K562 (cell line): ENCODE measurements at regions not wholly inside any gene's neighbourhood (a gene's known extent, or its start where the extent isn't known, plus 50 kb on each side); places are given as distances from the start of the nearest gene placed in this dataset.
A peak's percentile ranks its signal among the peaks of the same experiment; 100 is the strongest.

ENCODE experiments used
- ASH1L ChIP-seq: fragments of 450-650 bp; IDR thresholded peaks from 2 replicates; pipeline ENCODE4 v1.6.1; 2018; ENCODE audit warnings: borderline replicate concordance, mild to moderate bottlenecking, low read depth; ENCODE audit not compliant: partially characterized antibody
- CTBP1 ChIP-seq: fragments of 450-650 bp; IDR thresholded peaks from 2 replicates; pipeline ENCODE4 v1.6.1; 2016; ENCODE audit warnings: borderline replicate concordance
- E2F3 ChIP-seq: fragments of 250-450 bp; sonication (Bioruptor Pico); IDR thresholded peaks from 2 replicates; pipeline ENCODE4 v1.4.0; 2020; ENCODE audit warnings: mild to moderate bottlenecking
- GABPB2 ChIP-seq: fragments of 250-450 bp; sonication (Bioruptor Pico); conservative IDR thresholded peaks from 2 replicates; pipeline ENCODE4 v1.5.1; 2021; ENCODE audit warnings: mild to moderate bottlenecking
- GTF2F1 ChIP-seq: IDR thresholded peaks from 2 replicates; pipeline ENCODE4 v1.6.1; 2011; ENCODE audit warnings: low read depth, low read length, improper control_type of control experiment
- HDAC6 ChIP-seq: IDR thresholded peaks from 2 replicates; pipeline ENCODE4 v1.6.1; 2012; ENCODE audit warnings: low read depth, mild to moderate bottlenecking, control low read depth, inconsistent platforms, low read length, moderate library complexity
- HOXB6 ChIP-seq: fragments of 250-450 bp; sonication (Bioruptor Pico); IDR thresholded peaks from 2 replicates; pipeline ENCODE4 v1.5.1; 2022; ENCODE audit warnings: mild to moderate bottlenecking, borderline replicate concordance
- KHSRP ChIP-seq: fragments of 450-650 bp; IDR thresholded peaks from 2 replicates; pipeline ENCODE4 v1.6.1; 2017
- LCOR ChIP-seq: sonication (generic); formaldehyde crosslinking; IDR thresholded peaks from 2 replicates; pipeline ENCODE4 v1.8.0; 2022; ENCODE audit warnings: mild to moderate bottlenecking, missing genetic modification reagents
- NFATC3 ChIP-seq: fragments of 450-650 bp; IDR thresholded peaks from 2 replicates; pipeline ENCODE4 v1.6.1; 2017; ENCODE audit warnings: mild to moderate bottlenecking
- SMARCC2 ChIP-seq: fragments of 450-650 bp; IDR thresholded peaks from 2 replicates; pipeline ENCODE4 v1.6.1; 2017; ENCODE audit warnings: antibody characterized with exemption, moderate library complexity, mild to moderate bottlenecking, low read depth
- TAL1 ChIP-seq: fragments of 450-650 bp; IDR thresholded peaks from 2 replicates; pipeline ENCODE4 v1.6.1; 2016; ENCODE audit warnings: mild to moderate bottlenecking
- TEAD4 ChIP-seq, 2 experiments: sonication (generic) in 1 of 2; formaldehyde crosslinking in 1 of 2; IDR thresholded peaks; 2 replicates each; pipeline versions ENCODE4 v1.6.1 to v1.8.0; 2012 to 2022; ENCODE audit warnings: borderline replicate concordance in 1 of 2, inconsistent platforms in 1 of 2, low read length in 1 of 2, mild to moderate bottlenecking in 1 of 2, missing genetic modification reagents in 1 of 2
- ZNF124 ChIP-seq: sonication (generic); formaldehyde crosslinking; IDR thresholded peaks from 2 replicates; pipeline ENCODE4 v1.8.1; 2022; ENCODE audit warnings: missing genetic modification reagents
- ZNF316 ChIP-seq: fragments of 450-650 bp; IDR thresholded peaks from 2 replicates; pipeline ENCODE4 v1.6.1; 2016
- ZNF584 ChIP-seq: fragments of 200-800 bp; sonication (Bioruptor generic); IDR thresholded peaks from 2 replicates; pipeline ENCODE4 v1.6.1; 2016; ENCODE audit warnings: low read depth, mild to moderate bottlenecking, missing genetic modification characterization, missing compliant biosample characterization
- TF ChIP-seq, protein P1 (sequence below): fragments of 450-650 bp; IDR thresholded peaks from 2 replicates; pipeline ENCODE4 v1.6.1; 2017; ENCODE audit warnings: antibody characterized with exemption
- TF ChIP-seq, protein P2 (sequence below): sonication (generic); formaldehyde crosslinking; IDR thresholded peaks from 2 replicates; pipeline ENCODE4 v1.9.0; 2022; ENCODE audit warnings: mild to moderate bottlenecking, missing genetic modification reagents

DNA sequence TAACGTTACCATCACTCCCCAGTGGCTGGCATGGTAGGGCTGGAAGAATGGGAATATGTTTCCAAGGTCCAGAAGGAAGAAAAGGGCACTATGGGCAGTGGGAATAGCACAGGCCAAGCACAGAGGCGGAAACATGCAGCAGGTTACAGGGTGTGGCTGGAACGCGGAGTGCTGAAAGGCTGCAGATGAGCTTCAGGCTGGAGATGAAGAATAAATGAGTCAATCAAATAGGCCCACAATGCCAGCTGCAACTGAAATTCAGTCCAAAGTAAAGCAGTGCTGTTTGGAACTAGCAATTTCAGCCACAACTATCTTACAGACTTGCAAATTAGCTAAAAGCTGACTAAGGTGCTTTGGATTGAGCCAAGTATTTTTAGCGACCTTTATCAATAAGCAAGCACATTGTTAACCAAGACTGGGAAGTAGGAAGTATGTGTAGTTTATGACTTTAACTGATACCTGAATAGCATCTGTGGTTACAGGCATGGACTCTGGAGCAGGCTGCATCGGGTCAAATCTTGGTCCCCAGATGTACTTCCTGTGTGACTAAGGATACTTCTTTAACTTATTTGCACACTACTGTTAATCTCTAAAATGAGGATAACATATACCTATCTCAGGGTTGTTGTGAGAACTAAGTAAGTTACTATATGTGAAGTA, 77.5 kb upstream of the CTTNBP2 start (continued):
- TF ChIP-seq ZNF584 (CRISPR knock-in tag) (0 out of 2 replicates have a peak, but pooled peaks have one; percentile 27), HOXB6 (CRISPR knock-in tag) (no peak), ZNF124 (CRISPR knock-in tag) (no peak), E2F3 (CRISPR knock-in tag) (no peak), TEAD4 (IDR thresholded peaks at IDR 0.05; ENCODE audit: low read length) (peak; percentile 81; the same call in 1 of the 2 replicates), TEAD4 (CRISPR knock-in tag; IDR thresholded peaks at IDR 0.05; ENCODE audit: borderline replicate concordance) (no peak), ASH1L (no peak), CTBP1 (peak; percentile 24; the same call in 1 of the 2 replicates), ZNF316 (peak; percentile 36; the same call in 1 of the 2 replicates), GABPB2 (CRISPR knock-in tag) (no peak), GTF2F1 (no peak), LCOR (CRISPR knock-in tag) (peak; percentile 65; the same call in 1 of the 2 replicates), HDAC6 (no peak), TAL1 (0 out of 2 replicates have a peak, but pooled peaks have one; percentile 9), KHSRP (no peak), NFATC3 (no peak), SMARCC2 (no peak)
- TF ChIP-seq, protein P1, sequence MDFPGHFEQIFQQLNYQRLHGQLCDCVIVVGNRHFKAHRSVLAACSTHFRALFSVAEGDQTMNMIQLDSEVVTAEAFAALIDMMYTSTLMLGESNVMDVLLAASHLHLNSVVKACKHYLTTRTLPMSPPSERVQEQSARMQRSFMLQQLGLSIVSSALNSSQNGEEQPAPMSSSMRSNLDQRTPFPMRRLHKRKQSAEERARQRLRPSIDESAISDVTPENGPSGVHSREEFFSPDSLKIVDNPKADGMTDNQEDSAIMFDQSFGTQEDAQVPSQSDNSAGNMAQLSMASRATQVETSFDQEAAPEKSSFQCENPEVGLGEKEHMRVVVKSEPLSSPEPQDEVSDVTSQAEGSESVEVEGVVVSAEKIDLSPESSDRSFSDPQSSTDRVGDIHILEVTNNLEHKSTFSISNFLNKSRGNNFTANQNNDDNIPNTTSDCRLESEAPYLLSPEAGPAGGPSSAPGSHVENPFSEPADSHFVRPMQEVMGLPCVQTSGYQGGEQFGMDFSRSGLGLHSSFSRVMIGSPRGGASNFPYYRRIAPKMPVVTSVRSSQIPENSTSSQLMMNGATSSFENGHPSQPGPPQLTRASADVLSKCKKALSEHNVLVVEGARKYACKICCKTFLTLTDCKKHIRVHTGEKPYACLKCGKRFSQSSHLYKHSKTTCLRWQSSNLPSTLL: no peak
- TF ChIP-seq, protein P2, sequence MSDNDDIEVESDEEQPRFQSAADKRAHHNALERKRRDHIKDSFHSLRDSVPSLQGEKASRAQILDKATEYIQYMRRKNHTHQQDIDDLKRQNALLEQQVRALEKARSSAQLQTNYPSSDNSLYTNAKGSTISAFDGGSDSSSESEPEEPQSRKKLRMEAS (CRISPR knock-in tag): peak; percentile 79
